Parathyroid adenoma (tissue), 2 donors: ENCODE measurements at regions not wholly inside any gene's neighbourhood (a gene's known extent, or its start where the extent isn't known, plus 50 kb on each side); places are given as distances from the start of the nearest gene placed in this dataset.
"Not testable (repeated sequence)": the region's sequence is repeated elsewhere in the genome, so short reads cannot be mapped to it uniquely, and the experiment has no call there.

Experiments used
- H2AFZ ChIP-seq: fragments of 300-600 bp; sonication (generic); one replicate; pipeline ENCODE4 v1.7.0; 2017; ENCODE audit warnings: antibody characterized with exemption, mild to moderate bottlenecking
- H3K27ac ChIP-seq: fragments of 300-600 bp; sonication (generic); one replicate; pipeline ENCODE4 v1.7.0; 2017
- H3K27me3 ChIP-seq: fragments of 300-600 bp; sonication (generic); one replicate; pipeline ENCODE4 v1.7.0; 2017; ENCODE audit warnings: low read length; ENCODE audit not compliant: control insufficient read depth, insufficient read depth
- H3K36me3 ChIP-seq: fragments of 300-600 bp; sonication (generic); one replicate; pipeline ENCODE4 v1.7.0; 2017; ENCODE audit warnings: low read length; ENCODE audit not compliant: control insufficient read depth, insufficient read depth
- H3K4me1 ChIP-seq: fragments of 300-600 bp; sonication (generic); one replicate; pipeline ENCODE4 v1.7.0; 2017; ENCODE audit warnings: control low read depth
- H3K4me2 ChIP-seq: fragments of 300-600 bp; sonication (generic); one replicate; pipeline ENCODE4 v1.7.0; 2017; ENCODE audit warnings: low read length
- H3K4me3 ChIP-seq: fragments of 300-600 bp; sonication (generic); one replicate; pipeline ENCODE4 v1.7.0; 2017; ENCODE audit warnings: low read depth, low read length
- H3K79me2 ChIP-seq: fragments of 300-600 bp; sonication (generic); one replicate; pipeline ENCODE4 v1.7.0; 2017; ENCODE audit warnings: control low read depth
- H3K9ac ChIP-seq: fragments of 300-600 bp; sonication (generic); one replicate; pipeline ENCODE4 v1.7.0; 2017; ENCODE audit warnings: mild to moderate bottlenecking
- H3K9me3 ChIP-seq: fragments of 300-600 bp; sonication (generic); one replicate; pipeline ENCODE4 v1.7.0; 2017; ENCODE audit warnings: low read length; ENCODE audit not compliant: control insufficient read depth
- TF ChIP-seq, protein P1 (sequence below): fragments of 300-600 bp; sonication (generic); IDR thresholded peaks from one replicate; pipeline ENCODE4 v1.7.0; 2017; ENCODE audit warnings: antibody characterized with exemption, mild to moderate bottlenecking
- donor health status: primary hyperparathyroidism.

DNA sequence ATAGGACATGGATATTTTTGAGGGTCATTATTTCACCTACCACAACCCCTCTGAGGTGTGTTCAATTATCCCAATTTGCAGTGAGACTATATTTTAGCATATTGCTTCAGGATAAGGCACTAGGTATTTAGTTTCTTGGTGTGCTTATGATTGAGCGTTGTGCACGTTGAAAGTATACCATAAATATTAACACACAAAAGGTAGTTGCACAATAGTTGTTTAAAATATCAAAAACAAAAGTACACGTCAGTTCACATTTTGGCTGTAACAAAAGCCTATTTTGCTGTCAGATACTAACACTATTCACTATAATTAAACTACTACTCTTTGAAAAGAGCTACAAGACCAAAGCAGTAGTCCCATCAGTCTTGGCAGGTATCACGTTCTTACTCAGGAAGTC is 367.5 kb downstream of the DSC3 start:
- TF ChIP-seq, protein P1, sequence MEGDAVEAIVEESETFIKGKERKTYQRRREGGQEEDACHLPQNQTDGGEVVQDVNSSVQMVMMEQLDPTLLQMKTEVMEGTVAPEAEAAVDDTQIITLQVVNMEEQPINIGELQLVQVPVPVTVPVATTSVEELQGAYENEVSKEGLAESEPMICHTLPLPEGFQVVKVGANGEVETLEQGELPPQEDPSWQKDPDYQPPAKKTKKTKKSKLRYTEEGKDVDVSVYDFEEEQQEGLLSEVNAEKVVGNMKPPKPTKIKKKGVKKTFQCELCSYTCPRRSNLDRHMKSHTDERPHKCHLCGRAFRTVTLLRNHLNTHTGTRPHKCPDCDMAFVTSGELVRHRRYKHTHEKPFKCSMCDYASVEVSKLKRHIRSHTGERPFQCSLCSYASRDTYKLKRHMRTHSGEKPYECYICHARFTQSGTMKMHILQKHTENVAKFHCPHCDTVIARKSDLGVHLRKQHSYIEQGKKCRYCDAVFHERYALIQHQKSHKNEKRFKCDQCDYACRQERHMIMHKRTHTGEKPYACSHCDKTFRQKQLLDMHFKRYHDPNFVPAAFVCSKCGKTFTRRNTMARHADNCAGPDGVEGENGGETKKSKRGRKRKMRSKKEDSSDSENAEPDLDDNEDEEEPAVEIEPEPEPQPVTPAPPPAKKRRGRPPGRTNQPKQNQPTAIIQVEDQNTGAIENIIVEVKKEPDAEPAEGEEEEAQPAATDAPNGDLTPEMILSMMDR: no peak
- Histone ChIP-seq H3K36me3 (no peaks in the 10 kb centered on the region), H3K9ac (no peak overlapping the region), H3K4me3 (no peak overlapping the region), H3K9me3 (no peaks in the 10 kb centered on the region), H3K4me2 (no peak overlapping the region), H3K4me1 (no peaks in the 10 kb centered on the region), H3K79me2 (no peaks in the 10 kb centered on the region), H3K27ac (no peak overlapping the region), H3K27me3 (no peaks in the 10 kb centered on the region), H2AFZ (no peak overlapping the region)

DNA sequence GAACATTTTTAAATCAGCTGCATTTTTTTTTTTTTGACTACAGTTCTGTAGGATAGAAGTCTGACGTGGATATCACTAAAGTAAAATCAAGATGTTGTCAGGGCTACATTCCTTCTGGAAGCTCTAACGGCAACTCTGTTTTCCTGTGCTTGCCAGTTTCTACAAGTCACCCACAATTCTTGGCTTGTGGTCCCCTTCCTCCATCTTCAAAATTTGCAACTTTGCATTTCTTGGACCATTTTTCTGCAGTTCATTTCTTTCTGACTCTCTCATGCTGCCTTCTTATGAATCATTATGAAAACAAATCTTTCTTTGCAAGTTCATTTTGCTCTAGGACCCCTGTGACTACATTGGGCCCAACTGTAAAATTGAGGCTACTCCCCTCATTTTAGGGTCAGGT is 367.9 kb downstream of the DSC3 start:
- Histone ChIP-seq H3K4me3 (no peak overlapping the region), H3K27ac (no peak overlapping the region), H3K9ac (no peak overlapping the region), H3K79me2 (no peaks in the 10 kb centered on the region), H3K9me3 (no peaks in the 10 kb centered on the region), H2AFZ (no peak overlapping the region), H3K4me2 (no peak overlapping the region), H3K36me3 (no peaks in the 10 kb centered on the region), H3K4me1 (no peaks in the 10 kb centered on the region), H3K27me3 (no peaks in the 10 kb centered on the region)
- TF ChIP-seq, protein P1: no peak

DNA sequence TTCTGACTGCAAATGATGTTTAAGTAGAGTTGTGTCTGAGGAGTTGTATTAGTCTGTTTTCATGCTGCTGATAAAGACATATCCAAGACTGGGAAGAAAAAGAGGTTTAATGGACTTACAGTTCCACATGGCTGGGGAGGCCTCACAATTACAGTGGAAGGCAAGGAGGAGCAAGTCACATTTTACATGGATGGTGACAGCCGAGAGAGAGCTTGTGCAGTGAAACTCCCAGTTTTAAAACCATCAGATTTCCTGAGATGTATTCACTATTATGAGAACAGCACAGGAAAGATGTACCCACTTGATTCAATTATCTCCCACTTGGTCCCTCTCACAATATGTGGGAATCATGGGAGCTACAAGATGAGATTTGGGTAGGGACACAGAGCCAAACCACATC is 370.1 kb downstream of the DSC3 start:
- not testable (repeated sequence) for H3K27me3 ChIP-seq, H3K36me3 ChIP-seq, H3K9me3 ChIP-seq, H3K4me2 ChIP-seq, H3K79me2 ChIP-seq, H2AFZ ChIP-seq, H3K27ac ChIP-seq, H3K4me3 ChIP-seq, H3K9ac ChIP-seq, H3K4me1 ChIP-seq

DNA sequence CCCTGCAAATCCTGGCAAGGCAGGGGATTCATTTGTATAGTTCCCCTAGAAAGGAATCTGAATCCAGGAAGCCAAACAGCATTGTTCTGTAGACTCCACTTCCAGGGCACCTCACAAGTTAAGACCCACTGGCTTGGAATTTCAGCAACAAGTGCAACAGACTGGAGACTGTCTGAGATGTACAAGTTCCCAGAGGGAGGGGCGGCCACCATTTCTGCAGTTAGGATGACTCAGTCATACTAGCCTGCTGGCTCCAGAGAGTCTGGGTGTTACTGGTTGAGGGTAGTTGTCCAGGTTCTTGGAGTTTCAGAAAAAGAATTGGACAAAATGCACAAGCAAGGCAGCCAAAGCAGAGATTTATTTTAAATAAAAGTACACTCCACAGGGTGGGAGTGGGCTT is 384.2 kb downstream of the DSC3 start:
- H3K9ac ChIP-seq: no peak overlapping the region
- no peak overlapping the region for H3K4me3 ChIP-seq
- H3K4me1 ChIP-seq: no peaks in the 10 kb centered on the region
- no peak overlapping the region for H2AFZ ChIP-seq
- H3K4me2 ChIP-seq: no peak overlapping the region
- no peaks in the 10 kb centered on the region for H3K27me3 ChIP-seq
- H3K27ac ChIP-seq: no peak overlapping the region
- TF ChIP-seq, protein P1: no peak
- no peaks in the 10 kb centered on the region for H3K36me3 ChIP-seq
- H3K79me2 ChIP-seq: no peaks in the 10 kb centered on the region
- peaks cover 5% of the 10 kb centered on the region for H3K9me3 ChIP-seq

DNA sequence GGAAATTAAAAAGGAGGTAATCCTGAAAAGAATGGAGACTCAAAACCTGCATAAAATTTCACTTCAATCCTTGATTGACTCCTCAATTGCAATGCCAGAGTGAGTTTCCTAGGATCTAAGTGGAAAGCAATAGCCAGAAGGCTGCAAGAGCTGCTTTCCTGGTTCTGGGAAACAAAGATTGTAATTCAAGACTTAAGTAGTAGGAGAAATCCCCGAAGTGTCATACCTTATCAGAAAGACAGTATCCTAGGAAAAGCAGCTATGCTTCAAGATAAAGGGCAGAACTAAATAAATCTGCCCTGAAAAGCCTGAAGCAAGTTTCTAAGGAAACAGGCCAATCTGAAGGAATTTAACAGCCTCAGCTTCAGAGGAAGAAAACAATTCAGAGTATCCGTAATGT is 390.2 kb downstream of the DSC3 start:
- no peak overlapping the region for H3K27ac ChIP-seq
- H3K27me3 ChIP-seq: no peaks in the 10 kb centered on the region
- TF ChIP-seq, protein P1: no peak
- no peak overlapping the region for H3K9ac ChIP-seq
- no peak overlapping the region for H3K4me2 ChIP-seq
- no peaks in the 10 kb centered on the region for H3K36me3 ChIP-seq
- H2AFZ ChIP-seq: no peak overlapping the region
- no peaks in the 10 kb centered on the region for H3K4me1 ChIP-seq
- no peaks in the 10 kb centered on the region for H3K79me2 ChIP-seq
- no peaks in the 10 kb centered on the region for H3K9me3 ChIP-seq
- no peak overlapping the region for H3K4me3 ChIP-seq
